ENCODE measurements at regions not wholly inside any gene's neighbourhood (a gene's known extent, or its start where the extent isn't known, plus 50 kb on each side); places are given as distances from the start of the nearest gene placed in this dataset.

DNA sequence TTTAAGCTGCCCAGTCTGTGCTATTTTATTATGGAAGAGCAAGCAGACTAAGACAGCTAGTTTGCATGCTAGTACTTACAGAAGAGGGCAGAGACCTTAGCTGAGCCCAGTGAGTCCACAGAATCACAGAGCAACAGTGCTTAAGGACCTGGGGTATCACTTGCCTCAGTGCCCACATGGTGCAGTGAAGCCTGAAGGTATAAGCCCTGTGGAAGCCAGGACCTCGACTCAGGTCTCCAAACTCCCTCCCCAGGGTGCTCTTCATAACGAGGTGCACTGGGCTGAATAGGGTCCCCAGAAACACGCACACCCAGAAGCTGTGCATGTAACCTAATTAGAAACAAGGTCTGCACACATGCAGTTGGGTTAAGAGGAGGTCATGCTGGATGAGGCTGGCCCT lies 718.1 kb downstream of the GALR1 start:
- no peak for TF ChIP-seq CTCF (IDR thresholded peaks at IDR 0.05; ENCODE audit: low read length, missing control alignments)
- DNase-seq (ENCODE audit: low read depth) = no peak
- H3K4me3 ChIP-seq (replicated peaks; ENCODE audit: low read depth, low read length) = no peak overlapping the region

GRCh38 chr18:77969972-77970371 lies 720.3 kb downstream of the GALR1 start:
- no peak for TF ChIP-seq CTCF (IDR thresholded peaks at IDR 0.05; ENCODE audit: low read length, missing control alignments)
- no peak overlapping the region for H3K4me3 ChIP-seq (replicated peaks; ENCODE audit: low read depth, low read length)

DNA sequence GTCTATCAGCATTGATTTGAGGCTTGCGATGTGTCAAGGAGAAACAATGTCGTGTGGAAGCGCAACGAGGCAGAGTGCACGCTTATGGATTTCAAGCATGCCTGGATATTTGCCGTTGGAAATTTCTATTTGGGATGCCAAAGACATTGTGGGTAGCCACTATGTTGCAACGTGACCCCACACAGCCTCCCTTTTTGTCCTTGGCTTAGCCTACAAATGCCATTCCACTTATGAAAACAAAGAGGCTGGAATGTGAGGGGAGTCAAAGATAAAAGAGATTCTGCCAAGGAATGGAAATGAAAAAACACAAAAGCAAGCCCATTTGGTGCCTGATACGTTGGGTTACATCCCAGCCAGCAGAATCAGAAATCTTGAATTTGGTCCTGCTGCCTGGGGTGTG lies 721.2 kb downstream of the GALR1 start:
- no peak for TF ChIP-seq CTCF (IDR thresholded peaks at IDR 0.05; ENCODE audit: low read length, missing control alignments)
- no peak for DNase-seq (ENCODE audit: low read depth)
- H3K4me3 ChIP-seq (replicated peaks; ENCODE audit: low read depth, low read length) = no peak overlapping the region

More at GRCh38 chr18:77969972-77970371, 720.3 kb downstream of the GALR1 start:
- DNase-seq (ENCODE audit: low read depth) = no peak

DNA sequence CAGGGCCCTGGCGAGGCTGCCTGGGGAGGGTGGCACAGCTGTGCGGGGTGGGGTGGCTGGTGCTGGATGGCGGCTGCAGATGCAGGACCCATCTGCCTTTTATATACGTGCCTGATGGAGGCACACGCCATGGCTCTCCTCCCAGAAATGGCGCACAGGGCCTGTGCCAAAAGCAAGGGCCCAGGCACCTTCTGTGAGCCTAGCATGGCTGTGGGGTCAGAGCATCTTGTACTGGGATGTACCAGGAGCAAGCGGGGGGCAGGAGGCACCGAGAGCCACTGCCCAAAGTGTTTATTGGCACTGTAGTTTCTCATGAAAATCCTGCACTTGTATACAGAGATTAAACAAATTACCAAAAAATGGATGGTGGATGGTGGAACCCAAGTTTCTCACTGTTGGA lies 724.1 kb downstream of the GALR1 start:
- H3K4me3 ChIP-seq (replicated peaks; ENCODE audit: low read depth, low read length) = no peak overlapping the region
- no peak for TF ChIP-seq CTCF (IDR thresholded peaks at IDR 0.05; ENCODE audit: low read length, missing control alignments)
- no peak for DNase-seq (ENCODE audit: low read depth)

DNA sequence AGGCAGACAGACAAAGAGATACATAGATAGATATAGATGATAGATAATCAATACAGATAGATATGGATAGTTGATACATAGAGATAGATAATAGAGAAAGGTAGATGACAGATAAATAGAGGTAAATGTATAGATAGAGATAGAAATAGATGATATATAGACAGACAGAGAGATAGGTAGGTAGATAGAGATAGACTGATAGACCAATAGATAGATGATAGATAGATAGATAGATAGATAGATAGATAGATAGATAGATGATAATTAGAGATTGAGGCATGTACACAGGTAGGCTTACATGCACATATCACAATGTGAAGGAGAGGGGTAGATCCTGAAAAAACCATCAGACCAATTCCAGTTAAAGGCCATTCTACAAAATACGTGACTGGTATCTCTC lies 724.7 kb downstream of the GALR1 start:
- no peak for TF ChIP-seq CTCF (IDR thresholded peaks at IDR 0.05; ENCODE audit: low read length, missing control alignments)
- no peak for DNase-seq (ENCODE audit: low read depth)
- H3K4me3 ChIP-seq (replicated peaks; ENCODE audit: low read depth, low read length) = no peak overlapping the region

- no peak overlapping the region for H3K4me3 ChIP-seq (replicated peaks; ENCODE audit: low read depth, low read length)
- TF ChIP-seq CTCF (IDR thresholded peaks at IDR 0.05; ENCODE audit: low read length, missing control alignments) = no peak
- no peak for DNase-seq (ENCODE audit: low read depth)
Observed at GRCh38 chr18:77977331-77977730, 727.7 kb downstream of the GALR1 start.

DNA sequence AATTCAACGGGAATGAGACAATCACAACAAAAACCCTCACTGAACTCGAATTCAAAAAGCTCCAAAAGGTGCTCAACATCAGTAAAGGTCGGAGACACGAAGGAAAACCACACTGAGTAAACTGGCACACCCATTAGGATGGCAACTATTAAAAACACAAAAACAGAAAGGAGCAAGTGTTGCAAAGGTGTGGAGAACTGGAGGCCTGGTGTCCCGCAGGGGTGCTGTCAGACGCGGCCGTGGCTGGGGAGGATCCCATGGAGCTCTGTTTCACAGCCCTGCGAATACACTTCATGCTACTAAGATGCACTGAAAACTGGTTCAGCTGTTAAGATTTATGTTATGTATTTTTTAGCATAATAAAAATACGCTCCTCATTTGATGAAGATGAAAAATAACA lies 730.6 kb downstream of the GALR1 start:
- TF ChIP-seq CTCF (IDR thresholded peaks at IDR 0.05; ENCODE audit: low read length, missing control alignments) = no peak
- DNase-seq (ENCODE audit: low read depth) = no peak

More for the DNA sequence above, 730.6 kb downstream of the GALR1 start:
- no peak overlapping the region for H3K4me3 ChIP-seq (replicated peaks; ENCODE audit: low read depth, low read length)

Measured in fibroblast of pulmonary artery (primary cell).